HS-5 (cell line): ENCODE measurements at regions not wholly inside any gene's neighbourhood (a gene's known extent, or its start where the extent isn't known, plus 50 kb on each side); places are given as distances from the start of the nearest gene placed in this dataset.

ENCODE experiments used
- DNase-seq: peaks from one replicate; pipeline ENCODE4 v3.0.0-alpha.2; 2012; ENCODE audit warnings: low read depth

DNA sequence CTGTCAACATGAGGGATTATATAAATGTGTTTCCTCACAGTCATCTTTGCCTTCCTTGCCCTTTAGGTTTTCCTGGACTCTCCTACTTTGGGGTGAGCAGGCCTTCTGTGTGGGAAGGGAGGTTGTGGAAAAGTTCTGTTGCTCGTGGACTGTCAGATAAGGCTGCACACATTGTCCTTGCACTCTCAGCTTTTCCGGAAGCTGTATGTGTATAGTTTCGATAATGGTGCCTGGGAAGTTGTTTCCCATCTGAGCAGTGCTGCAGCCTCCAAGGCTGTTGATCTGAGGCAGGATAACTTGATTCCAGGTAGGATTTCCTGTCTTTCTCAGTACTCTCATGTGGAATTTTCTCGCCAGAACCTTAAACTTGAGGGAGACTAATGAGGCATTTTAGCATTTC is 297.8 kb upstream of the AZI2 start:
- DNase-seq, result no peak

DNA sequence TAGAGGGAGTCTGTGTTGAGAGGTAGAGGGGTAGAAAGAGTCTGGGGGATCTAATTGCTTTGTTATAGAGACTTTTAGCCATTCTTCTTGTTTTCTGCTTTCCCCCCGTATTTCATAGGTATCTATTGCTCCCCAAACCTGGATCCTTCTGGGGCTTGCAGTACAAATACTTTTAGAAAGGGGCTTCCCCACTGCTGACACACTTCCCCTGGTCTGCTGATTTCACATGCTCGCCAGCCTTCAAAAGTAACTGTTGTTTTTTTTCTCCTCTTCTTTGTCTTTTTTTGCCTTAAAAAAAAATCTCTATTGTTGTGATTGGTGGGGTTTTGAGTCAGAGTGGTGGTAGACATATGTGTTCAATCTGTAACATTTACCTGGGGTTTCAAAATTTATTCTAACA is 300.6 kb upstream of the AZI2 start:
- DNase-seq, result no peak

DNA sequence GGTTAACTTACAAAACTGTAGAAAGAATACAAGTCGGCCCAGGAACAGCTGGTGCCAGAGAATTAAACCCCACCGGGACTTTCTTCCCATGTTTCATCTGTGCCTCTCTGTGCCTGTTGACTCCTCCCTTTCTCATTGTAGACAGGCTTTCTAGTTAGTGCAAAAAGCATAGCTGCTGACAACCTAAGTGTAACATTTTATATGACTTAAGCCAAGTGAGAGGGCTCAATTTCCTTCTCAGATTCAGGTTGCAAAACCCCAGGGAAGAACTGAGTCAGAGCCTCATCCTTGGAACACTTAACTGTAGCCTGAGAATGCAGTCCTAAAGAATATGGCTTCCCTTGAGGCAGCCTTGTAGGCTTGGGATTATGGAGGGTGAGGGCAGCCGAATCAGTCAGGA is 302.5 kb upstream of the AZI2 start:
- DNase-seq, result no peak

DNA sequence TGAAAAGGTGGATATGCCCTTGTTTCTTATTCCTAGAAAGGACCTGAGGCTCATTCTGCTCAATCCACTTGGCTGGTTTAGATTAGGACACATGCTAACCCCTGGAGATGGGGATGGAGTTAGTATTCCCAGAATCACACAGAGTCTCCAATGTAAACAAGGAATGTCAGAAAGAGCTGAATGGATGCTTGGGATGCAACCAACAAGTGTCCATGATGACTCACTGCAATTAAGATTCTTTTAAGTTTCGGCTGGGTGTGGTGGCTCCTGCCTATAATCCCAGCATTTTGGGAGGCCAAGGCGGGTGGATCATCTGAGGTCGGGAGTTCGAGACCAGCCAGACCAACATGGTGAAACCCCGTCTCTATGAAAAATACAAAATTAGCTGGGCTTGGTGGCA is 315.5 kb upstream of the AZI2 start:
- no peak for DNase-seq

DNA sequence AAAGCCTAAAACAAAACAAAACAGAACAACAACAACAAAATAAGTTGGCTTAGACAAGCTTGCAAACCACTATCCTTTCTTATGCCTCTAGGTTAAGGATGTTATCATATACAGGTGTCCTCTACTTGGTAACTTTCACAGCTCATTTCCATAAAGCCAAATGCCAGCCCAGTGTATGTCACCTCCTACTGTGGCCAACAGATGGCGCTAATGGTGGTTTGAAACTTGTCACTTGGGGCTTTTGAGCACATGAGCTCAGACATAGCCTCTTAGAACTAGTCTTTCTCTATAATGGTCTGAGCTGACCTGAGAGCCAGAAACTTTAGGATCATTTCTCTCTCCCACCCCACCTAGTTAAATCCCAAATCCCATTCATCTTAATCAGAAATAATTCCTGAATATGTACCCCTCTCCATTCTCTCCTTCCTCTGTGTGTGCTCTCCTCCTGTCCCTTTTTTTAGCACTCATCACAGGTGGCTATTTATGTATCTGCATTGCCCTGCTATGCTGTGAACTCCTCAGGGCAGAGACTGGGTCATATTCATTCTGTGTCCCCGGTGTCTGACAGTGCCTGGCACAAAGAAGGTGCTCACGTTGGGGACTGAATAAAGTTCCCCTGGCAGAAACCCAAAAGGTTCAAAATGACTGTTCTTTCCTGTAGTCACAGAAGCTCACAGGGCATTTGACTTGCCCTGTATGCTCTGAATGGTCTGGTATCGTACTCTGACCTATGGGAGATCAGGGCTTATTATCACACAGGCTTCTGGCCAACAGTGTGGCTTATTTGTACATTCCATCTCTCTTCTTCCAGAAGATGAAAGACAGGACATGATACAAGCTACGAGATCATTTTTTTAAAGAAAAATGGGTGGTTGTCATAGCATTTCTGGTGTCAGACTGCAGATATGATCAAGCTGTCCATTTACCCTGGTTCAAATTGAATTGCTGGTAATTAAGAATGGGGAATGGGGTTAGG is 319.3 kb upstream of the AZI2 start:
- DNase-seq, result peak; percentile 14

DNA sequence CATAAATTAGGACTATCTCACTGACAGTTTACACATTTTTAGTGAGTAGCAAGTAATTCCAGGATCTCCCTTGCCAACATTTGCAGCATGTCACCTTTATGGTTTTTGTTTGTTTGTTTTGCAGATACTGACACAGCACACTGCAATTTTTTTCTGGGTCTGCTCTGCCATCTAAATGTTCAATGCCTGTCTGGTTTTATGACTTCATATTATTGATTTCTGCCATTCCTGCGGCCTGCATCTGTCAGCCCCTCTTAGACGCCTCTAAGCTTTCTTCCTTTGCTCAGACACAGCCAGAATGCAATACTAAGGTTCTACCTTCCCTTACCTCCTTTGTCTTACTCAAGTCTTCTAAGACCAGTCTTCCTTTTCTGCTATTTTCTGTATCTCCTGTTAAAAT is 321.2 kb upstream of the AZI2 start:
- DNase-seq, result no peak

DNA sequence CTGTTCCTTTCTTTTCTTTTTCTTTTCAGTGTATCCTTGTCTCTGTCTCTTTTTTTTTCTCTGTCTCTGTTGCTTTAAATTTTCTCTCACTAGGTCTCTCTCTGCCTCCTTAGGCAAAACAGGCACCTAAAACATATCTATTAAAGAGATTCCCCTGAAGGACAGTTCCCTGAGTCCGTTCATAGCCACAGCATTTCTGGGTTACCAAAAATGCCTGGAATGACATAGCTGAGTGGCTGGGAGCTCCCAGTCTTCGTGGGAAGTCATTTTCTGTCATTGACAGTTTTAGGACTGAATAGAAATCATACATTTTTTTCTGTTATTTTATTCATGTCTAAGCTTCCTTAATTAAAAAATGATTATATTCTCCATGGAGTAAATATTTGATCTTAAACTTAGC is 323.8 kb upstream of the AZI2 start:
- DNase-seq, result no peak

DNA sequence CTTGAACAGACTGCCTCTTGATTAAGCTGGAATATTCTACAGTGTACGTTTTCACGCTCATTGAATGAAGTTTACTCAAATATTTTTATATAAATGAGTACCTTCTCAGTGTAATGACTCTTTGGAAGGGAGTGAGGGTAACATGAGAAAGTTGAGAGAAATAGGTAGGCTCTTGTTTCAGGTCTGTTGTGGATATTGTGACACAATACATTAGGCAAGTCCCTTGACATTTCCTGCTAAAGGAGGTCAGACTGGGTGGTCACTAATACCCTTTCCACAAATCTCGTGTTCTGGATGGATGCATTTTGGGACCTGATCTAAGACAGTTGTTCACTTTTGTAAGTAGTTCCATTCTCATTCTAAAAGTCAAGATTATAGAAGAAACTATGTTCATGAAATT is 324.8 kb upstream of the AZI2 start:
- no peak for DNase-seq

DNA sequence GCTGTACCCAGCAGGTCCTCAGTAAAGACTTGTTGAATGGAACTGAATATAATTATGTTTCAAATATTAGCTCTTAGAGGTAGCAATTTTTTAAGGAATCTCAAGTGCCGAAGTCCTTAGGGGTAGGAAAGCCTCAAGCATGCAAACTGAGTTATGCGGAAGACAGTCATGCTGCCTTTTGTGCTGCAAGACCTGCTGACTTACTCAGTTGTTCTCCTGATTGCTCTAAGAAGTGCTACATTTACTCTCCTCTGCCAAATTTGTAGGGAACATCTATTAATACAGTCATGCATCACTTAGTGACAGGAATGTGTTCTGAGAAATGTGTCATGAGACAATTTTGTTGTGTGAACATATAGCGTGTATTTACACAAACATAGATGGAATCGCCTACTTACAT is 325.6 kb upstream of the AZI2 start:
- DNase-seq, result no peak

DNA sequence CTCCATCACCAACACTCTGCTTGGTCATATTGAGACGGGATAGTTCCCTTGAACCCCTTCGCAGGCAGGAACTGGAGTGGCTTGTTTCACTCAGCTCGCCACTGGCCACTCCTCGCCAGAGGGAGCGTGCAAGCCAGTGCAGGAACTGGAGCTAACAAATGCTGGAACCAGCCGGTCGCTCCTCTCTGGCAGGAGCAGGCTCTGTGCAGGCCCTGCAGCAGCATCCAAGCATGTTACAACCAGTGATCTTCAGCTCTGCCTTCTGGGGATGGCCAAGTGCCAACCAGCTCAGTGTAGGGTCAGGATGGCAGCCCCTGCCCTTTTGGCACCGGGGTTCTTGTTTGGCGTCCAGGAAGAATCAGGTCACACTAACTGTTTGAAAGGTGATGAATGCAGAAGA is 329.0 kb upstream of the AZI2 start:
- no peak for DNase-seq

DNA sequence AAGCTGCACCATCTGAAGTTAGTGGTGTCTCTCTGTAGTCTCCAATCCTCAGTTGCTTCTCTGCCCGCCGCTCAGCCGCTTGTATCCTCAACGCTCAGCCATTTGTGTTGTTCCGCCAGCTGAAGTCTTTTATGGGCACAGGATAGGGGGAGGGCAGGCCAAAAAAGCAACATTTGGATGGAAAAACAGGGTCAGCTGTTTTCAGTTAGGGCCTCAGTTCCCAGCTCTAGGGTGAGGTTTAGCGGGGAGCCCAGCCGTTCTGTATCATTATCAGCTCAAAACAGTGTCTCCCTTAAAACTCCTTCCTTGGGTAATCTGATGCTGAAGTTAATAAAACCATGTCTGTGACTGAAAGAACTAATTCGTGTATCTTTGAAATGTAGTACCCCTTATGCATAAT is 329.5 kb upstream of the AZI2 start:
- DNase-seq, result no peak

DNA sequence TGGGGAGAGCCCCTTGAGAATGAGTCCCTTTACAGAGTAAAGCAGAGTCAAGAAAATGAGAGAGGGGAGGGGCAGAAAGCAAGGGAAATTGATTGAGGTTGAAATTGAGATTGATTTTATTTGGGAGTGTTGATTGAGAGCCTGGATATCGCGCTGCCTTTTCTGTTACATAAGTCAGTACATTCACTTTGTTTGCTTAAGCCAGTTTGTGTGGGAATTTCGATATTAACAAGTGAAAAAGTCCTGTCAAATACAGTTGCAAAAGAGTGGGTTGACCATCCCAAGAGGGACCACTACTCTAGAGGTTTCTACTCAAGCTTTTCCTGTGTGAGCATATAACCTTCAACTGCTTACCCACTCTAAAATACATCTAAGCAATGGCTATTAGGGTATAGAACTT is 331.4 kb upstream of the AZI2 start:
- no peak for DNase-seq

DNA sequence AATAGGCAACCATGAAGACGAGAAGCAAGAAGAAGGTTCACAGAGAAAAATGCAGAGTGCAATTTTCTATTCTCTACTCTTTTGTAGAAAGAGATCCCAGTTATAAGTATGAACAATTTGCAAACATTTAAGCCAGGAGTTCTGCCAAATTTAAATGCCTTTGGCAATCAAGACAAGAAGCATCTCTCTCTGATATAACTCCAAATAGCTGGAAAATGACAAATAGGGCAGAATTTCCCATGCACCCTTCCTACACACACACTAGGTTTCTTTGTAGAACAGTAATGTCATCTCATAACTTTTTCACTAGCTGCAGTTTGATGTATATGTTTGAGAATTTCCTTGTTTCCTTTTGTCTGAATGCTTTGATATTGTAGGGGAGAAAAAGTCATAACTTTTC is 333.5 kb upstream of the AZI2 start:
- no peak for DNase-seq

DNA sequence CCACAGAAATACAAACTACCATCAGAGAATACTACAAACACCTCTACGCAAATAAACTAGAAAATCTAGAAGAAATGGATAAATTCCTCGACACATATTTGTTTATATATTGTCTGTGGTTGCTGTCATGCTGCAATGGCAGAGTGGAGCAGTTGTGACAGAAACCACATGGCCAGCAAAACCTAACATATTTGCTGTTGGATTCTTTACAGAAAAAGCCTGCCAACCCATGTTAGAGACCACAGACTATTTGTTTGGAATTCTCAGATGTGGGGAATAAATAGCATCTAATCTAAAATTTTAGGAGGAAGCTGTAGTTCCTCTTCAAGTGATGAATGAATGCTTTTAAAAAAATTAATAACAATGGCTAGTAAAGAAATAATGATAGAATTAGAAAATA is 341.6 kb upstream of the AZI2 start:
- DNase-seq, result no peak

DNA sequence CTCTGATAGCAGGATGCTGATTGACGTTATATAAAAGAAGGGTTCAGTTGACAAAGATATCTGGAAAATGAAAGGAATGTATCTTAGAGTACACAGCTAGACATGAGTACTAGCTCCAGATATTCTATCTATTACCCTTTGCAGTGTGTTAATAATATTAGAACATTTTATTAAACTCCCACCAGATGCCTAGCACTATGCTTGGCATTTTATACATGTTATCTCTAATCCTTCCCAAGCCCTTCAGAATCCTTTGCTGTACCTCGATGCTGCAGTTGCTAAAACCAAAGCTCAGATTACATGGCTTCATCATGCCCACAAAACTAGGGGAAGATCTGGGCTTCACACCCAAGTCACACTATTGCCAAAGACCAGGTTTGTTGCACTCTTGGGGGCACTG is 350.1 kb upstream of the AZI2 start:
- no peak for DNase-seq

DNA sequence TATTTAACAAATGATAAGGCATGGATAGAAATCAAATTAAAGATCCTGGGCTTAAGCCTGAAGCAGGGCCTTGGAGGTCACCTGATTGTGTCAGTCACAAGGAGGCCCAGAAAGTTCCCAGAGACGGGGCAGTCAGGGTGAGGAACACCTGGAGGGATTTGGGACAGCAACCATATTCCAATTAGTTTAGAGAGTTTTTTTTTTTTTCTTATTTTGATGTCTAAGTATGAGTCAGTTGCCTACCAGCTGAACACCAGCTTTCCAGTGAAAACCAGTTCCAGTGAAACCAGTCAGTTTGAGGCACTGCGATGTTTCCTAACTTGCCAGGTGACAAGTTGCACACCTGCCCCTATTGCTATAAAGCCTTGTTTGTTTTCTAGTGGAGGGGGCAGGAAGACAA is 350.7 kb upstream of the AZI2 start:
- no peak for DNase-seq

DNA sequence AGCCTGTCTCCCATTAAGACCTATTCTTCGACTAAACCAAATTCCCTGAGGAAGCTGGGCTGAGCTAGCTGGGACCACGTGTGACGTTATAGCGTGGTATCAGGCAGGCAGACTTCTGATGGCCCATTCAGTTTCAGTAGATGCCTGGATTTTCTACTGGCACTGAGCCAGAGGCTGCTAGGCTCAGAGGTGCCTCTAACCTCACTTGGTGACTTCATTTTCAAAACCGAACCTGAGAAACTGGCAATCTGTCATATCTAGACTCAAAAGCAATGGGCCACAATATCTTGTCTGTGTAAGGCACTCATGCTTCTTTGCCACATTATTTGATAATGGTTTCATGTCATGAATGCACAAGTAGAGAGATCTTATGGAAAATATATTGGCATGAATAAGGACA is 352.1 kb upstream of the AZI2 start:
- DNase-seq, result no peak

DNA sequence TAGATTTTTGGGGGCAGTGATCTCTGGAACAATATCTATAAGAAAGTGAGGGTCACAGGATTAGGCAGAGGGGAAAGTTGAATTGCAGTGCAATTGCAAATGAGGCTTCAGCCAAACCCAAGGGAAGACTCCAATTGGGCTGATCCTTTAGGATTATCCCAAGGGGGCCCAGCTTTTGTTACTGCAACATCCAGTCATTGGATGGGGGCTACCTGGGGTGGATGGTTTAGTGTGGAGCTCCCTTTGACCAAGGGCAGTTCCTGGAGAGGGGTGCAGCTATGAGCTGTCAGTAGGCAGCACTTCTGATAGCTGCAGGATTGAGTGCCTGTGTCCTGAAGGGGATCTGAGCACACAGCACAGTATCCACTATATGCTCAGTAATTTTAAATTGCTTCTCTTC is 355.2 kb upstream of the AZI2 start:
- DNase-seq, result no peak

DNA sequence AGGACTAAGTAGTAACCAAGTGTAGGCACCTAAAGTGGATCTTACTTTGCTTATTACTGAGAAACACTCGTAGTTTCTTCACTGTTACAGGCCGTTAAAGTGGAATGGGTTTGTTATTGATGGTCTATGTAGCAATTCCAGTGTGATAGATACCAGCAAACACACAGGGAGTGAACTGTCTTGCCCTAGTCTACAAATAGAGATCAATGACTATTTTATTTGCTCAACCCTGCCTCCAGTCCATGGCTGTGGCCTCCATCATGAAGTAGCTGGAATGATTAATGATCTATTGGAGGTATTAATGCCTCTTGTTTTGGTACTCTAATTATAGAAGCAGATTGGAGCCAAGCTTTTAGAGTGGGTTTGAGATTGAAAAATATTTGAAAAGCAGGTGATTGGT is 362.7 kb upstream of the AZI2 start:
- DNase-seq, result no peak

DNA sequence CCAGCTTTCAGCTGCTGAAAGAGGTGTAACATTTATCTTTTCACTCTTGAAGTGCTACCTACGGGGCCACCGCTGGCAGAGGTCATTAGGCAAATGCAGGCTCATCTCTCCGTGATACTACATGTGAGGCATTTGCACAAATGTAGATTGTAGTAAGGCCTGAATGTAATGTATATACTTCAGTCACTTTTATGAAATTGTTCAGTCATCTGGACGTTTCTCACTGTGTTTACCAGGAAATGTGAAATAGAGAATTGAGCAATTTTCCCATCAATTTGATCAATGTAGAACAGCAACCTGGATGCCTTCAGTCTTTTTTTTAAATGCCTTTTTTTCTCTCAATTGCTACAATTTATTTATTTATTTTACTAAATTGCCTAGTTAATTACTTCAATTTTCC is 368.3 kb upstream of the AZI2 start:
- DNase-seq, result no peak

DNA sequence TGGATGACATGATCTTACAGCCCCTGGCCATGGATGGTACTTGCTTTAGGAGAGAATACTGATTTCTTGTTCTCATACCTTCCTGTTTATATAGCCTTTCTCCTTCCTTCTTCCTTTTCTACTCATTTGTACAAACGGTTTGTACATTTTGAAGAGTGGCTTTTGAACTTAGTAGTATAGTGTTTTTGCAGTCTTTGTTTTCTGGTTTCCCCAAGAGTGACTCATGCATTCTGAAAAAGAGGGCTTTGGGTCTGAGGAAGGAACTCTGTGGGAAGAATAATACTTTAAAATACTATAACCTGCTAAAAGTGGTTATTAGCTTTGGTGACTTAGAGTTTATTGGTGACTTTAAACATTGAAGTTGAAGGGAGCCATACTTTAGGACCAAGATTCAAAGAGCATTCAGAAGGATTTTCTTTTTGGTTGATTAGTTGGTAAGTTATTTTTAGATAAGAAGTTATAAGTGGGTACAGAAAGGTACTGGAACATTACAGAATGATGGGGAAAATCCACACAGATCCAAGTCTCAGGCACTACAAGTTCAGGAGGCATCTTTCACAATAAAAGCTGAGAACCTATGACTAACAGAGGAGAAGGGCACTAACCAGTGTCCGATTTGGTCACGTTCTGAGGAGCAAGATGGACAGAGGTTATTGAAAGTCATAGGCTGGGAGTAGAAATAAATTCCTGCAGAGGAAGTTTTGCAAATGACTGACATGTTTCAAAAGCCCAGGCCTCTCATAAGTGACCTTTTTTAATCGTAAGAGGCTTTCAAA is 369.6 kb upstream of the AZI2 start:
- DNase-seq, result no peak

DNA sequence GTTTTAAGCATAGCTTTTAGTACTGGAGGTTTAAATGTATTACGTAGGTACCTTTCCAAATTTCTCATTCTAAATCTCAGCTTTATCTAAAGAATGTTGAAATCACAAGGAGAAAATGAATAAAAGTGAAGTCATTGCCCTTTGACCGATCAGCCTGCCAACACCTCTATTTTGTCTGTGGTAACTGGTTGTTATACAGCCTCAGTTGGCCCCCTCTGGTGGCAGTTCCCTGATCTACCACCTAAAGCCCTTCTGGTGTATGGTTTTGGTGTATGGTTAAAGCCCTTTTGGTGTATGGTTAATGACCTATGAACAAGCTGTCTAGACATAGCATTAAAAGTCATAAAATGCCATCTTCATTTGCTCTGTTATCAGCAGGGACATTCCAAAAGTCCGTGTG is 378.2 kb upstream of the AZI2 start:
- no peak for DNase-seq

DNA sequence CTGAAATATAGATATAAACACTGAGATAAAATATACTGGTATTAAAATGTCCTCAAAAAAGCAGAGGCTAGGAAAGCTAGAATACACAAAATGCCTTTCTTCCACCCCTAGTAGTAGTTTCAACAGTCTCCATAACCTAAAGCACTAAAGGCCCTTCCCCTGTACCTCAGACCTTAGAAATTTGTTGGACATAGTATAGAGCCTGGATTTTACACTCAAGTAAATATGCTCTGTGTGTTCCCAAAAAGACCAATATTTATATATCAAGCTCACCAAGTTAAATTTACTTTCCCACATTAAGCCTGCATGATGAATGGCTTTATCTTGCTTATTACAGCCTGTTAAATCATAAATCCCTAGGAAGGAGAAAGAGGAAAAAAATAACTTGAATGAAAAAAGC is 378.7 kb upstream of the AZI2 start:
- no peak for DNase-seq

DNA sequence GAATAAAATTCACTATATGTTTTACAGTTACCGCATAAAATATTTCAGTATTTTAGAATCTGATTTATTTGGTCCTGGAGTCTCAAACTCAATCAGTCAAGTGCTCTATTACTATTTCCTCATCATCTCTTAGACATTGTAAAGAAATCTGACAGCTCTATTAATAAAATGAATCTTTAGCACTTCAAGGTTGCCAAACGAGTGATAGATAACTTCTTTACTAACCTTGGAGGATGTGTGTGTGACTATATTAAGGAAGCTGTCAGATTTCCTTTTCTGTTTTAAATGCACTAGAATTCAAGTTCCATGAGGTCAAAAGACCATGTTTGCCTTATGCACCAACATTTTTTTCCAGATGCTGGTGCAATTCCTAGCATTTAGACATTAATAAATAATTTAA is 389.8 kb upstream of the AZI2 start:
- DNase-seq, result no peak
